ENCODE measurements at regions not wholly inside any gene's neighbourhood (a gene's known extent, or its start where the extent isn't known, plus 50 kb on each side); places are given as distances from the start of the nearest gene placed in this dataset.

GRCh38 chr2:40975151-40975550 is 523.3 kb upstream of the SLC8A1 start:
- no peak for TF ChIP-seq CTCF (conservative IDR thresholded peaks at IDR 0.05; ENCODE audit: low read depth, low read length)
- Histone ChIP-seq H3K79me2 (ENCODE audit: insufficient read depth, low read depth) (no peaks in the 10 kb centered on the region), H2AFZ (ENCODE audit: low read depth) (no peak overlapping the region), H3K4me2 (no peak overlapping the region), H3K4me1 (ENCODE audit: low read depth, poor library complexity, severe bottlenecking) (no peaks in the 10 kb centered on the region), H3K9ac (no peak overlapping the region), H4K20me1 (ENCODE audit: insufficient read depth) (no peaks in the 10 kb centered on the region), H3K27me3 (ENCODE audit: insufficient read depth, low read depth) (no peaks in the 10 kb centered on the region), H3K36me3 (ENCODE audit: insufficient read depth) (no peaks in the 10 kb centered on the region), H3K4me3 (IDR thresholded peaks at IDR 0.05; ENCODE audit: insufficient read depth, low read depth, low read length) (no peak overlapping the region), H3K27ac (no peak overlapping the region)

- Histone ChIP-seq H4K20me1 (ENCODE audit: insufficient read depth) (no peaks in the 10 kb centered on the region), H3K27ac (no peak overlapping the region), H3K4me1 (ENCODE audit: low read depth, poor library complexity, severe bottlenecking) (no peaks in the 10 kb centered on the region), H3K4me2 (no peak overlapping the region), H3K27me3 (ENCODE audit: insufficient read depth, low read depth) (no peaks in the 10 kb centered on the region), H2AFZ (ENCODE audit: low read depth) (no peak overlapping the region), H3K36me3 (ENCODE audit: insufficient read depth) (no peaks in the 10 kb centered on the region), H3K4me3 (IDR thresholded peaks at IDR 0.05; ENCODE audit: insufficient read depth, low read depth, low read length) (no peak overlapping the region), H3K79me2 (ENCODE audit: insufficient read depth, low read depth) (no peaks in the 10 kb centered on the region), H3K9ac (no peak overlapping the region)
- TF ChIP-seq CTCF (conservative IDR thresholded peaks at IDR 0.05; ENCODE audit: low read depth, low read length) = no peak
These were observed 545.5 kb upstream of the SLC8A1 start for GRCh38 chr2:40997362-40997761.

- Histone ChIP-seq H3K4me1 (ENCODE audit: low read depth, poor library complexity, severe bottlenecking) (no peaks in the 10 kb centered on the region), H3K27me3 (ENCODE audit: insufficient read depth, low read depth) (no peaks in the 10 kb centered on the region), H3K36me3 (ENCODE audit: insufficient read depth) (no peaks in the 10 kb centered on the region), H3K4me3 (IDR thresholded peaks at IDR 0.05; ENCODE audit: insufficient read depth, low read depth, low read length) (no peak overlapping the region), H4K20me1 (ENCODE audit: insufficient read depth) (no peaks in the 10 kb centered on the region), H2AFZ (ENCODE audit: low read depth) (no peak overlapping the region), H3K4me2 (no peak overlapping the region), H3K79me2 (ENCODE audit: insufficient read depth, low read depth) (no peaks in the 10 kb centered on the region), H3K9ac (no peak overlapping the region), H3K27ac (no peak overlapping the region)
- TF ChIP-seq CTCF (conservative IDR thresholded peaks at IDR 0.05; ENCODE audit: low read depth, low read length) = no peak
These were observed 548.5 kb upstream of the SLC8A1 start for GRCh38 chr2:41000374-41000773.

GRCh38 chr2:41000906-41001305 is 549.0 kb upstream of the SLC8A1 start:
- no peak for TF ChIP-seq CTCF (conservative IDR thresholded peaks at IDR 0.05; ENCODE audit: low read depth, low read length)
- no peak overlapping the region for H3K27ac ChIP-seq
- no peak overlapping the region for H3K4me3 ChIP-seq (IDR thresholded peaks at IDR 0.05; ENCODE audit: insufficient read depth, low read depth, low read length)
- no peak overlapping the region for H2AFZ ChIP-seq (ENCODE audit: low read depth)
- no peaks in the 10 kb centered on the region for H3K27me3 ChIP-seq (ENCODE audit: insufficient read depth, low read depth)
- H3K4me2 ChIP-seq = no peak overlapping the region
- H3K9ac ChIP-seq = no peak overlapping the region
- no peaks in the 10 kb centered on the region for H4K20me1 ChIP-seq (ENCODE audit: insufficient read depth)
- H3K36me3 ChIP-seq (ENCODE audit: insufficient read depth) = no peaks in the 10 kb centered on the region
- no peaks in the 10 kb centered on the region for H3K79me2 ChIP-seq (ENCODE audit: insufficient read depth, low read depth)
- no peaks in the 10 kb centered on the region for H3K4me1 ChIP-seq (ENCODE audit: low read depth, poor library complexity, severe bottlenecking)

- TF ChIP-seq CTCF (conservative IDR thresholded peaks at IDR 0.05; ENCODE audit: low read depth, low read length) = no peak
These were observed 552.8 kb upstream of the SLC8A1 start for GRCh38 chr2:41004700-41005099.

More at GRCh38 chr2:41004700-41005099, 552.8 kb upstream of the SLC8A1 start:
- H3K27me3 ChIP-seq (ENCODE audit: insufficient read depth, low read depth) = no peaks in the 10 kb centered on the region
- no peak overlapping the region for H3K27ac ChIP-seq
- H3K4me2 ChIP-seq = no peak overlapping the region
- H3K4me3 ChIP-seq (IDR thresholded peaks at IDR 0.05; ENCODE audit: insufficient read depth, low read depth, low read length) = no peak overlapping the region
- H3K9ac ChIP-seq = no peak overlapping the region
- no peaks in the 10 kb centered on the region for H3K79me2 ChIP-seq (ENCODE audit: insufficient read depth, low read depth)
- no peaks in the 10 kb centered on the region for H4K20me1 ChIP-seq (ENCODE audit: insufficient read depth)
- no peaks in the 10 kb centered on the region for H3K36me3 ChIP-seq (ENCODE audit: insufficient read depth)
- no peaks in the 10 kb centered on the region for H3K4me1 ChIP-seq (ENCODE audit: low read depth, poor library complexity, severe bottlenecking)
- no peak overlapping the region for H2AFZ ChIP-seq (ENCODE audit: low read depth)
